ENCODE measurements at regions not wholly inside any gene's neighbourhood (a gene's known extent, or its start where the extent isn't known, plus 50 kb on each side); places are given as distances from the start of the nearest gene placed in this dataset.

DNA sequence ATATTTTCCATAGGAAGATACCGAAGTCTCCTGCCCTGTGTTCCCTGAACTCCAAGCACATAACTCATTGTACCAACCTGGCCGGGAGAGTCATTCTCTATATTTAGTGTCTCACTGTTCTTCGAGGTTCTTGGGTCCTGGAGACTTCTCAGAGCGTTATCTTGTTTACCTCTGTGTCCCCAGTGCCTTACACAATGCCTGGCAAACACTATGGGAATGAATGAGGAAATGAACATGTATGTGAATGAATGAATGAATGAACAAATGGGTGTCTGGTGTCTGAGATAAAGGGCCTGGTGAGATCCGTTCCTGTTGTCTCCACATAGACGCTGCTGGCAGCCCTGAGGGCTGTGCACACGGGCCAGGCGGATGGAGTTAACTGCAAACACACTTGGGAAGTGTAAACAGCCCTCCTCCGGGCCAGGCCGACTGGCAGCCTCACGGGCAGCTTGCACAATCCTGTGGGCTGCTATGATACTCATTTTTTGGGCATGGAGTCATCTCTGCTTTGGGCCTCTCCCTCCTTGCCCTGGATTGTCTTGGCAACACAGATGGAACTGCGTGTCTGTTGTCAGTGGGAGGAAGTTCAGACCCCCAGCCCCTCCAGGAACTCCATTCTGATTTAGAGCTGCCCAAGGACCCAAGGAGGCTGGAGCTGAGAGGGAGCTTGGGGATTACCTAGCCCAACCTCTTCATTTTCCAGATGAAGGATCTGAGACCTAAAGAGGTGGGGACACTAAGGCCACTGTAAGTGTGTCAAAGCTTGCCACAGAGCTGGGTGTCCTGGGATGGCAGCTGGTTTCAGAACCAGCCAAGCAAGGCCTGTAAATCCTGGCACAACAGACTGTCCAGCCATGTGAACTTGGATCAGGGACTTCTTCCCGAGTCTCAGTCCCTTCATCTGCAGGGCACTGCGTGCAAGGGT lies 124.4 kb downstream of the INHBB start:
- Histone ChIP-seq H3K9me3 (ENCODE audit: low read depth) (no peaks in the 10 kb centered on the region), H3K79me2 (ENCODE audit: low read depth) (no peaks in the 10 kb centered on the region), H3K27ac (no peak overlapping the region), H3K4me2 (no peak overlapping the region), H4K20me1 (ENCODE audit: low read depth) (peaks cover 23% of the 10 kb centered on the region), H2AFZ (replicated peaks) (no peak overlapping the region), H3K36me3 (no peaks in the 10 kb centered on the region), H3K9ac (no peak overlapping the region), H3K27me3 (peaks cover 100% of the 10 kb centered on the region), H3K4me1 (peaks cover 6% of the 10 kb centered on the region), H3F3A (ENCODE audit: low read depth) (peaks cover 12% of the 10 kb centered on the region), H3K4me3 (no peak overlapping the region)
- Mint-ChIP-seq H3K4me3 (no peak overlapping the region), H3K27ac (no peak overlapping the region), H3K27me3 (ENCODE audit: insufficient read depth, low read depth) (peaks cover 57% of the 10 kb centered on the region), H3K36me3 (peaks cover 2% of the 10 kb centered on the region), H3K4me1 (peaks cover 12% of the 10 kb centered on the region), H3K9me3 (peaks cover 12% of the 10 kb centered on the region)
- DNase-seq (ENCODE audit: low spot score), result no peak
- TF ChIP-seq EZH2phosphoT487 (IDR thresholded peaks at IDR 0.05), result no peak
- TF ChIP-seq EZH2 (IDR thresholded peaks at IDR 0.05), result no peak
- no peak for TF ChIP-seq CTCF (IDR thresholded peaks at IDR 0.05)

GRCh38 chr2:120471166-120471565 lies 125.2 kb downstream of the INHBB start:
- Histone ChIP-seq H3K4me3 (no peak overlapping the region), H3K4me2 (no peak overlapping the region), H3F3A (ENCODE audit: low read depth) (peaks cover 7% of the 10 kb centered on the region), H3K9ac (no peak overlapping the region), H3K79me2 (ENCODE audit: low read depth) (no peaks in the 10 kb centered on the region), H3K27me3 (peaks cover 100% of the 10 kb centered on the region), H3K4me1 (no peaks in the 10 kb centered on the region), H2AFZ (replicated peaks) (no peak overlapping the region), H3K27ac (no peak overlapping the region), H4K20me1 (ENCODE audit: low read depth) (peaks cover 16% of the 10 kb centered on the region), H3K9me3 (ENCODE audit: low read depth) (no peaks in the 10 kb centered on the region), H3K36me3 (no peaks in the 10 kb centered on the region)
- TF ChIP-seq EZH2phosphoT487 (IDR thresholded peaks at IDR 0.05) (no peak), EZH2 (IDR thresholded peaks at IDR 0.05) (no peak), CTCF (IDR thresholded peaks at IDR 0.05) (no peak)
- peaks cover 8% of the 10 kb centered on the region for H3K4me1 Mint-ChIP-seq
- H3K27ac Mint-ChIP-seq, result no peak overlapping the region
- peaks cover 12% of the 10 kb centered on the region for H3K9me3 Mint-ChIP-seq
- H3K4me3 Mint-ChIP-seq, result no peak overlapping the region
- DNase-seq (ENCODE audit: low spot score), result no peak
- peaks cover 2% of the 10 kb centered on the region for H3K36me3 Mint-ChIP-seq
- peaks cover 52% of the 10 kb centered on the region for H3K27me3 Mint-ChIP-seq (ENCODE audit: insufficient read depth, low read depth)

- Histone ChIP-seq H3K4me3 (no peak overlapping the region), H4K20me1 (ENCODE audit: low read depth) (peaks cover 7% of the 10 kb centered on the region), H3K9me3 (ENCODE audit: low read depth) (no peaks in the 10 kb centered on the region), H3K4me2 (no peak overlapping the region), H3K9ac (no peak overlapping the region), H3K27ac (no peak overlapping the region), H3K4me1 (no peaks in the 10 kb centered on the region), H3F3A (ENCODE audit: low read depth) (no peaks in the 10 kb centered on the region), H3K27me3 (peaks cover 100% of the 10 kb centered on the region), H3K36me3 (no peaks in the 10 kb centered on the region), H3K79me2 (ENCODE audit: low read depth) (no peaks in the 10 kb centered on the region), H2AFZ (replicated peaks) (no peak overlapping the region)
- Mint-ChIP-seq H3K4me1 (no peaks in the 10 kb centered on the region), H3K27me3 (ENCODE audit: insufficient read depth, low read depth) (peaks cover 49% of the 10 kb centered on the region), H3K27ac (no peak overlapping the region), H3K4me3 (no peak overlapping the region), H3K9me3 (peaks cover 12% of the 10 kb centered on the region), H3K36me3 (peaks cover 2% of the 10 kb centered on the region)
- DNase-seq (ENCODE audit: low spot score), result no peak
- TF ChIP-seq CTCF (IDR thresholded peaks at IDR 0.05) (no peak), EZH2phosphoT487 (IDR thresholded peaks at IDR 0.05) (no peak), EZH2 (IDR thresholded peaks at IDR 0.05) (no peak)
Measured at GRCh38 chr2:120472031-120472430, 126.1 kb downstream of the INHBB start.
